ENCODE measurements at regions not wholly inside any gene's neighbourhood (a gene's known extent, or its start where the extent isn't known, plus 50 kb on each side); places are given as distances from the start of the nearest gene placed in this dataset.

DNA sequence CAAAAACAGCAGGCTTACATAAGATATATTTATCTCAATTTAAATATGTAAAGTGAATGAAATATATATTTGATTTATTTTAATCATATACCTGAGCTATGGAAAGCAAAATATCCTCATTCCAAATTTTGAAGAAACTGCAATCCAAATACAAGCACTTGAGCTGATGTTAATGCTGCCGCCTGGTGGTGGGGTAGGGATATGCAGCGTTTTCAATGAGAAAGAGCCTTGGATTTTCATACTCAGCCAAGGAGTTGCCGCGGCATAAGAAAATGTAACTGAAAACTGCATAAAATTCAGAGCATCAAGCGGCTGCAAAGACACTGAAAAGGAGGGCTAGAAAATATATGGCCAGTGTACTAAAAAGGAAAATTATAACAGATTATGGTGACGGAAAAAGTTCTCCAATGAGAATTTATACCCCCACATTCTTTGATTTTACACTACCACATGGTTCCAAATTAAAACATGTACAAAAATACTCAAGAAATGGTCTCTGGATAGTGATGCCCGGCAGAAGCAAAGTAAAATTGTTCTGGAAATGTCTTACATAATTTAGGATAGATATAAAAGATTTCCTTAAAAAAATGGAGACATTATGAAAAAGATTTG lies 660.3 kb upstream of the PITX2 start (continued):
- TF ChIP-seq ESRRA (IDR thresholded peaks at IDR 0.05; ENCODE audit: low read length): no peak
- no peak for TF ChIP-seq DPF2 (IDR thresholded peaks at IDR 0.05)
- peak; percentile 79 for TF ChIP-seq SMC3 (IDR thresholded peaks at IDR 0.05; ENCODE audit: borderline replicate concordance, low read length)
- TF ChIP-seq RAD21 (IDR thresholded peaks at IDR 0.05; ENCODE audit: insufficient read depth, low read depth, low read length): peak; percentile 75
- no peak for TF ChIP-seq POLR2AphosphoS5 (IDR thresholded peaks at IDR 0.05; ENCODE audit: low read length)
- TF ChIP-seq STAT1 (conservative IDR thresholded peaks at IDR 0.05): no peak
- TF ChIP-seq, protein P1, sequence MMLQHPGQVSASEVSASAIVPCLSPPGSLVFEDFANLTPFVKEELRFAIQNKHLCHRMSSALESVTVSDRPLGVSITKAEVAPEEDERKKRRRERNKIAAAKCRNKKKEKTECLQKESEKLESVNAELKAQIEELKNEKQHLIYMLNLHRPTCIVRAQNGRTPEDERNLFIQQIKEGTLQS (IDR thresholded peaks at IDR 0.05; ENCODE audit: borderline replicate concordance, extremely low read depth, low read depth, low read length): no peak
- TF ChIP-seq ZZZ3 (IDR thresholded peaks at IDR 0.05; ENCODE audit: control insufficient read depth, insufficient read length, low read depth): no peak

DNA sequence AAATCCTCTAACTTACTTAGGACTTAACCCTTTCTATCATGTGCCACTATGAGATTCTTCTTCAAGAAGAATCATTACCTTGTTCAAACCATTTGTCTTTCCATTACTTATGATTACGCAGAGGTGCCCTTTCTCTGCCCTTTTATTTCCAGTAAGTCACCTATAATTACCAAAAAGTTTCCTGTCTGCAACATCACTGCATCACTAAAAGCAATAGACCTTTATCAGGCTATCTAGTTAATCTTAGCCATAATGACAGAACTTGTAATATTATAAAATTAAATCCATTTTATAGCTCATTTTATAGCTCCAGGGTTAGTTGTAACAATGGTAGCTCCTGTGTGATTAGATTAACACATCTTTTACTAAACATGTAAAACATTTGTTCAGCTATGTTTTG lies 673.6 kb upstream of the PITX2 start:
- CTCF ChIA-PET: no interaction called here
- intact Hi-C loops (cut with micrococcal nuclease; ENCODE audit: unreplicated experiment): no loop called here
- Histone ChIP-seq H3K4me3 (no peak overlapping the region), H3K36me3 (ENCODE audit: control insufficient read depth in 2 of 2, insufficient read depth in 2 of 2, low read length in 1 of 2) (no peaks in the 10 kb centered on the region), H3K9ac (ENCODE audit: control insufficient read depth, insufficient read depth, low read length) (no peak overlapping the region), H4K20me1 (ENCODE audit: control insufficient read depth, insufficient read depth) (no peaks in the 10 kb centered on the region), H2AFZ (ENCODE audit: control insufficient read depth, low read depth, low read length) (no peak overlapping the region), H3K4me2 (ENCODE audit: control insufficient read depth, insufficient read depth) (no peak overlapping the region), H3K79me2 (ENCODE audit: control insufficient read depth, insufficient read depth, low read length) (no peaks in the 10 kb centered on the region), H3K27me3 (replicated peaks in 1 of 2; ENCODE audit: control insufficient read depth in 2 of 2, insufficient read depth in 2 of 2, low read length in 1 of 2) (no peaks in the 10 kb centered on the region), H3K9me3 (replicated peaks; ENCODE audit: control insufficient read depth, insufficient read depth, low read length) (no peaks in the 10 kb centered on the region), H3K4me1 (ENCODE audit: control insufficient read depth, insufficient read depth, low read length) (no peaks in the 10 kb centered on the region), H3K27ac (ENCODE audit: control insufficient read depth, insufficient read depth) (no peak overlapping the region)
- BruUV-seq (replicated peaks): no TSS peak
- in situ Hi-C loops (cut with MboI): loop anchor here (25.0 kb wide), 2 partner anchors 659 to 1284 kb away; no protein-coding TSS in a partner anchor
- POLR2A ChIA-PET: no interaction called here
- SMC1A ChIA-PET (ENCODE audit: uncharacterized antibody, unreplicated experiment): interaction anchor here (0.6 kb wide), 1 partner anchor 117 kb away, joined by 3 read pairs; no protein-coding TSS in a partner anchor
- whole genome bisulfite sequencing (ENCODE audit: insufficient coverage, insufficient replicate concordance, low lambda C conversion rate, missing lambda C conversion rate): 92% methylated on average over 1 of the region's 1 CpG
- DNase-seq (ENCODE audit: low read depth, low spot score) (no peak), FAIRE-seq (no peak), ATAC-seq (no peak)
- no peak for TF ChIP-seq MTA2 (IDR thresholded peaks at IDR 0.05; ENCODE audit: low read depth)
- RAD21 ChIA-PET (ENCODE audit: unreplicated experiment): no interaction called here
